SK-N-SH (cell line): ENCODE measurements at regions not wholly inside any gene's neighbourhood (a gene's known extent, or its start where the extent isn't known, plus 50 kb on each side); places are given as distances from the start of the nearest gene placed in this dataset.

ENCODE experiments used
- CTCF ChIA-PET: fragments of 300-600, 350-600 bp; formaldehyde crosslinking; extraction: SDS; loops from one replicate; lab custom pipeline; 2021; lab: Yijun Ruan, JAX
- POLR2A ChIA-PET: fragments of 350-600 bp; sonication (Branson Sonifier 250); formaldehyde crosslinking; extraction: SDS; loops from one replicate; lab custom pipeline; 2020; ENCODE audit warnings: antibody characterized with exemption, inconsistent platforms; lab: Yijun Ruan, JAX
- DNase-seq: peaks from one replicate; pipeline ENCODE4 v3.0.0; 2012
- H2AFZ ChIP-seq: fragments of 200-600 bp; sonication (generic); 2 replicates; pipeline ENCODE4 v1.8.1; 2016; ENCODE audit warnings: antibody characterized with exemption, mild to moderate bottlenecking, low read depth
- H3F3A ChIP-seq: fragments of 200-600 bp; sonication (generic); replicated peaks from 2 replicates; pipeline ENCODE3; 2016; ENCODE audit warnings: antibody characterized with exemption, mild to moderate bottlenecking; ENCODE audit not compliant: insufficient read depth
- H3K27ac ChIP-seq, 2 experiments: fragments of 200-500 bp in 1 of 2; fragments of 200-600 bp in 1 of 2; sonication (Bioruptor generic) in 1 of 2; sonication (generic), shearing (Covaris generic) in 1 of 2; 2 replicates each; pipeline versions ENCODE4 v1.5.1 to v1.6.1; 2014 to 2016; ENCODE audit warnings: low read depth in 2 of 2, inconsistent platforms in 1 of 2, low read length in 1 of 2, mild to moderate bottlenecking in 1 of 2, mixed read lengths in 1 of 2
- H3K27me3 ChIP-seq: fragments of 200-600 bp; sonication (generic), shearing (Covaris generic); 2 replicates; pipeline ENCODE4 v1.6.1; 2016; ENCODE audit warnings: mixed run types; ENCODE audit not compliant: insufficient read depth
- H3K36me3 ChIP-seq, 2 experiments: fragments of 200-500 bp in 1 of 2; fragments of 200-600 bp in 1 of 2; sonication (Bioruptor generic) in 1 of 2; sonication (generic) in 1 of 2; replicated peaks in 1 of 2; 2 replicates each; pipeline versions ENCODE3 to v1.5.1; 2014 to 2016; ENCODE audit warnings: low read length in 1 of 2, mild to moderate bottlenecking in 1 of 2; ENCODE audit not compliant: insufficient read depth in 2 of 2, control insufficient read depth in 1 of 2
- H3K4me1 ChIP-seq, 2 experiments: fragments of 200-500 bp in 1 of 2; fragments of 200-600 bp in 1 of 2; sonication (Bioruptor generic) in 1 of 2; sonication (generic), shearing (Covaris generic) in 1 of 2; 2 replicates each; pipeline versions ENCODE4 v1.5.1 to v1.6.1; 2014 to 2016; ENCODE audit warnings: low read depth in 1 of 2, low read length in 1 of 2, mixed run types in 1 of 2; ENCODE audit not compliant: insufficient read depth in 2 of 2, control insufficient read depth in 1 of 2
- H3K4me2 ChIP-seq: fragments of 200-600 bp; sonication (generic), shearing (Covaris generic); 2 replicates; pipeline ENCODE4 v1.6.1; 2017; ENCODE audit warnings: mixed run types
- H3K4me3 ChIP-seq, 2 experiments: fragments of 200-500 bp in 1 of 2; fragments of 200-600 bp in 1 of 2; sonication (Bioruptor generic) in 1 of 2; sonication (generic), shearing (Covaris generic) in 1 of 2; 2 replicates each; pipeline versions ENCODE4 v1.5.1 to v1.8.1; 2014 to 2016; ENCODE audit warnings: low read depth in 2 of 2, inconsistent platforms in 1 of 2, low read length in 1 of 2, mild to moderate bottlenecking in 1 of 2, mixed read lengths in 1 of 2, moderate library complexity in 1 of 2
- H3K79me2 ChIP-seq: fragments of 200-600 bp; sonication (generic); 2 replicates; pipeline ENCODE4 v1.8.1; 2017; ENCODE audit warnings: mild to moderate bottlenecking; ENCODE audit not compliant: insufficient read depth
- H3K9ac ChIP-seq: fragments of 200-600 bp; sonication (generic); 2 replicates; pipeline ENCODE4 v1.6.1; 2017; ENCODE audit warnings: mixed run types
- H3K9me2 ChIP-seq: fragments of 200-600 bp; sonication (generic); 2 replicates; pipeline ENCODE4 v1.6.1; 2017; ENCODE audit warnings: mixed run types
- H3K9me3 ChIP-seq: fragments of 200-600 bp; sonication (generic); 2 replicates; pipeline ENCODE4 v1.6.1; 2017; ENCODE audit warnings: mixed run types, mild to moderate bottlenecking, moderate library complexity
- H4K20me1 ChIP-seq: fragments of 200-600 bp; sonication (generic); 2 replicates; pipeline ENCODE4 v1.6.1; 2017; ENCODE audit warnings: mild to moderate bottlenecking, mixed run types; ENCODE audit not compliant: insufficient read depth
- ELF1 ChIP-seq: IDR thresholded peaks from 2 replicates; pipeline ENCODE4 v1.4.0; 2012
- FOSL2 ChIP-seq: IDR thresholded peaks from 2 replicates; pipeline ENCODE4 v1.4.0; 2012; ENCODE audit warnings: low read depth, mild to moderate bottlenecking, moderate library complexity, borderline replicate concordance
- FOXJ3 ChIP-seq: sonication (generic); formaldehyde crosslinking; IDR thresholded peaks from 2 replicates; pipeline ENCODE4 v1.5.1; 2020; ENCODE audit warnings: mild to moderate bottlenecking, missing genetic modification reagents
- FOXM1 ChIP-seq: IDR thresholded peaks from 2 replicates; pipeline ENCODE4 v1.4.0; 2012; ENCODE audit warnings: low read depth, mild to moderate bottlenecking
- GATA2 ChIP-seq: sonication (generic); formaldehyde crosslinking; IDR thresholded peaks from 2 replicates; pipeline ENCODE4 v1.5.0; 2020; ENCODE audit warnings: mild to moderate bottlenecking, missing genetic modification reagents
- JUND ChIP-seq: IDR thresholded peaks from 2 replicates; pipeline ENCODE4 v1.4.0; 2012
- MXI1 ChIP-seq: IDR thresholded peaks from 2 replicates; pipeline ENCODE4 v1.6.1; 2012; ENCODE audit warnings: mild to moderate bottlenecking, low read depth, low read length, improper control_type of control experiment
- NFIC ChIP-seq: IDR thresholded peaks from 2 replicates; pipeline ENCODE4 v1.4.0; 2012; ENCODE audit warnings: borderline replicate concordance
- NRF1 ChIP-seq: IDR thresholded peaks from 2 replicates; pipeline ENCODE4 v1.6.1; 2012; ENCODE audit warnings: low read depth, mild to moderate bottlenecking, low read length
- POLR2AphosphoS5 ChIP-seq: IDR thresholded peaks from 2 replicates; pipeline ENCODE4 v1.6.1; 2012; ENCODE audit warnings: low read depth, low read length
- RAD21 ChIP-seq: IDR thresholded peaks from 2 replicates; pipeline ENCODE4 v1.6.1; 2012; ENCODE audit warnings: mild to moderate bottlenecking, low read length
- RFX5 ChIP-seq: IDR thresholded peaks from 2 replicates; pipeline ENCODE4 v1.6.1; 2012; ENCODE audit warnings: mild to moderate bottlenecking, improper control_type of control experiment, low read length
- SIN3A ChIP-seq: IDR thresholded peaks from 2 replicates; pipeline ENCODE4 v1.6.1; 2012; ENCODE audit warnings: low read depth, mild to moderate bottlenecking, low read length, moderate library complexity, borderline replicate concordance
- TAF1 ChIP-seq: IDR thresholded peaks from 2 replicates; pipeline ENCODE4 v1.6.1; 2012; ENCODE audit warnings: low read depth, mild to moderate bottlenecking, low read length, moderate library complexity, borderline replicate concordance
- TEAD4 ChIP-seq: IDR thresholded peaks from 2 replicates; pipeline ENCODE4 v1.4.0; 2012; ENCODE audit warnings: mild to moderate bottlenecking, borderline replicate concordance; ENCODE audit not compliant: insufficient read depth
- WGBS: methylation state at CpG from one replicate; pipeline ENCODE4 v1.1.6; 2017; ENCODE audit warnings: low lambda C conversion rate; 5-methylcytosine and 5-hydroxymethylcytosine counted together
- TF ChIP-seq, protein P1 (sequence below): IDR thresholded peaks from 2 replicates; pipeline ENCODE4 v1.6.1; 2012; ENCODE audit warnings: mild to moderate bottlenecking, low read depth, low read length, moderate library complexity
- TF ChIP-seq, protein P2 (sequence below): fragments of 200-600 bp; sonication (generic); IDR thresholded peaks from 2 replicates; pipeline ENCODE4 v1.6.1; 2017; ENCODE audit warnings: antibody characterized with exemption, mild to moderate bottlenecking, moderate library complexity
- TF ChIP-seq, protein P3 (sequence below): fragments of 150-350 bp; IDR thresholded peaks from 2 replicates; pipeline ENCODE4 v1.6.1; 2016; ENCODE audit warnings: mild to moderate bottlenecking, low read depth, low read length
- TF ChIP-seq, protein P4 (sequence below): IDR thresholded peaks from 2 replicates; pipeline ENCODE4 v1.4.0; 2012; ENCODE audit warnings: low read depth, borderline replicate concordance

DNA sequence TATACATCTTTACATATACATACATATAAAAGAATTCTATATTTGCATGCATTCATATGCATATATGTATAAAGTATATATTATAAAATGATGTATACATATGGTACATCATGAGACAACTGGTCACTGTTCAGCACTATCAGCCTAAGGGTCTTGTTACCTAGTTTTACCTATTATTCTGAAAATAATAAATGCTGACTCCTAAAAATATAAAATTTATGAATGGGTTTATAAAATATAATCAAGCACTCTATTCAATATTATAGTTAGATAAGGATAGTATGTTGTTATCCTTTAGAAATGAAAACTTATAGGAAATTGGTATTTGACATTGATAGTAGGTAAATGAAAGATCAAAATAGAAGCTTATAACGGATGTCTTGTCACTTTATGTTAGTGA lies 324.2 kb downstream of the GBA3 start:
- POLR2A ChIA-PET = no interaction called here
- CTCF ChIA-PET = no interaction called here
- Histone ChIP-seq H3K36me3 (no peaks in the 10 kb centered on the region), H3K4me2 (no peak overlapping the region), H2AFZ (no peak overlapping the region), H3K9ac (no peak overlapping the region), H3K79me2 (no peaks in the 10 kb centered on the region), H3K27ac (no peak overlapping the region), H3F3A (no peaks in the 10 kb centered on the region), H4K20me1 (no peaks in the 10 kb centered on the region), H3K27me3 (no peaks in the 10 kb centered on the region), H3K4me1 (no peaks in the 10 kb centered on the region), H3K9me2 (no peaks in the 10 kb centered on the region), H3K9me3 (no peaks in the 10 kb centered on the region), H3K4me3 (no peak overlapping the region)
- no peak for TF ChIP-seq FOSL2
- TF ChIP-seq, protein P1, sequence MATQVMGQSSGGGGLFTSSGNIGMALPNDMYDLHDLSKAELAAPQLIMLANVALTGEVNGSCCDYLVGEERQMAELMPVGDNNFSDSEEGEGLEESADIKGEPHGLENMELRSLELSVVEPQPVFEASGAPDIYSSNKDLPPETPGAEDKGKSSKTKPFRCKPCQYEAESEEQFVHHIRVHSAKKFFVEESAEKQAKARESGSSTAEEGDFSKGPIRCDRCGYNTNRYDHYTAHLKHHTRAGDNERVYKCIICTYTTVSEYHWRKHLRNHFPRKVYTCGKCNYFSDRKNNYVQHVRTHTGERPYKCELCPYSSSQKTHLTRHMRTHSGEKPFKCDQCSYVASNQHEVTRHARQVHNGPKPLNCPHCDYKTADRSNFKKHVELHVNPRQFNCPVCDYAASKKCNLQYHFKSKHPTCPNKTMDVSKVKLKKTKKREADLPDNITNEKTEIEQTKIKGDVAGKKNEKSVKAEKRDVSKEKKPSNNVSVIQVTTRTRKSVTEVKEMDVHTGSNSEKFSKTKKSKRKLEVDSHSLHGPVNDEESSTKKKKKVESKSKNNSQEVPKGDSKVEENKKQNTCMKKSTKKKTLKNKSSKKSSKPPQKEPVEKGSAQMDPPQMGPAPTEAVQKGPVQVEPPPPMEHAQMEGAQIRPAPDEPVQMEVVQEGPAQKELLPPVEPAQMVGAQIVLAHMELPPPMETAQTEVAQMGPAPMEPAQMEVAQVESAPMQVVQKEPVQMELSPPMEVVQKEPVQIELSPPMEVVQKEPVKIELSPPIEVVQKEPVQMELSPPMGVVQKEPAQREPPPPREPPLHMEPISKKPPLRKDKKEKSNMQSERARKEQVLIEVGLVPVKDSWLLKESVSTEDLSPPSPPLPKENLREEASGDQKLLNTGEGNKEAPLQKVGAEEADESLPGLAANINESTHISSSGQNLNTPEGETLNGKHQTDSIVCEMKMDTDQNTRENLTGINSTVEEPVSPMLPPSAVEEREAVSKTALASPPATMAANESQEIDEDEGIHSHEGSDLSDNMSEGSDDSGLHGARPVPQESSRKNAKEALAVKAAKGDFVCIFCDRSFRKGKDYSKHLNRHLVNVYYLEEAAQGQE = no peak
- TF ChIP-seq RFX5 = no peak
- no peak for TF ChIP-seq FOXJ3 (CRISPR knock-in tag)
- no peak for TF ChIP-seq MXI1
- no peak for TF ChIP-seq POLR2AphosphoS5
- no peak for TF ChIP-seq TEAD4
- TF ChIP-seq TAF1 = no peak
- no peak for TF ChIP-seq JUND
- TF ChIP-seq NFIC = no peak
- no peak for TF ChIP-seq GATA2
- no peak for TF ChIP-seq RAD21
- TF ChIP-seq SIN3A = no peak
- TF ChIP-seq, protein P2, sequence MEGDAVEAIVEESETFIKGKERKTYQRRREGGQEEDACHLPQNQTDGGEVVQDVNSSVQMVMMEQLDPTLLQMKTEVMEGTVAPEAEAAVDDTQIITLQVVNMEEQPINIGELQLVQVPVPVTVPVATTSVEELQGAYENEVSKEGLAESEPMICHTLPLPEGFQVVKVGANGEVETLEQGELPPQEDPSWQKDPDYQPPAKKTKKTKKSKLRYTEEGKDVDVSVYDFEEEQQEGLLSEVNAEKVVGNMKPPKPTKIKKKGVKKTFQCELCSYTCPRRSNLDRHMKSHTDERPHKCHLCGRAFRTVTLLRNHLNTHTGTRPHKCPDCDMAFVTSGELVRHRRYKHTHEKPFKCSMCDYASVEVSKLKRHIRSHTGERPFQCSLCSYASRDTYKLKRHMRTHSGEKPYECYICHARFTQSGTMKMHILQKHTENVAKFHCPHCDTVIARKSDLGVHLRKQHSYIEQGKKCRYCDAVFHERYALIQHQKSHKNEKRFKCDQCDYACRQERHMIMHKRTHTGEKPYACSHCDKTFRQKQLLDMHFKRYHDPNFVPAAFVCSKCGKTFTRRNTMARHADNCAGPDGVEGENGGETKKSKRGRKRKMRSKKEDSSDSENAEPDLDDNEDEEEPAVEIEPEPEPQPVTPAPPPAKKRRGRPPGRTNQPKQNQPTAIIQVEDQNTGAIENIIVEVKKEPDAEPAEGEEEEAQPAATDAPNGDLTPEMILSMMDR = no peak
- WGBS = 12% methylated on average over 1 of the region's 1 CpG
- no peak for DNase-seq

DNA sequence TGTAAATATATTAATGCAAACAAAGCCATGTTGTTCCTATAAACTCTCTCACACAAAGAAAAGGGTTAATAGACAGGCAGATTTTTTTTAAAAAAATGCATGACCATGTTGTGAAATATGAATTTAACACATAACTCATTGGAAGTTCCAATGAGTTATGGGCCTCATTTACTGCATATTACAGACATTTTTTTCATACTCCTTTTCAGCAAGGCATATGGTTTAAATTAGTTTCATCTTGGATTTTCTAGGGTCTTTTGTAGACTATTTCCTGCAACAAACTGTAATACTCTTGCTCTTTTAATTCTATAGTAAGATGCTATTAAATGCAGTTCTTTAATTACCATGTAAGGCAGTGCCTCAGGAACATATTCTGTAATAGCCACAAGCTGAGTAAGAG lies 323.1 kb downstream of the GBA3 start:
- POLR2A ChIA-PET = no interaction called here
- TF ChIP-seq, protein P2 = no peak
- TF ChIP-seq TAF1 (no peak), FOXJ3 (CRISPR knock-in tag) (no peak), NRF1 (no peak), RAD21 (no peak), NFIC (no peak), MXI1 (no peak), TEAD4 (no peak), ELF1 (no peak), FOXM1 (no peak)
- TF ChIP-seq, protein P3, sequence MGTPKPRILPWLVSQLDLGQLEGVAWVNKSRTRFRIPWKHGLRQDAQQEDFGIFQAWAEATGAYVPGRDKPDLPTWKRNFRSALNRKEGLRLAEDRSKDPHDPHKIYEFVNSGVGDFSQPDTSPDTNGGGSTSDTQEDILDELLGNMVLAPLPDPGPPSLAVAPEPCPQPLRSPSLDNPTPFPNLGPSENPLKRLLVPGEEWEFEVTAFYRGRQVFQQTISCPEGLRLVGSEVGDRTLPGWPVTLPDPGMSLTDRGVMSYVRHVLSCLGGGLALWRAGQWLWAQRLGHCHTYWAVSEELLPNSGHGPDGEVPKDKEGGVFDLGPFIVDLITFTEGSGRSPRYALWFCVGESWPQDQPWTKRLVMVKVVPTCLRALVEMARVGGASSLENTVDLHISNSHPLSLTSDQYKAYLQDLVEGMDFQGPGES = no peak
- TF ChIP-seq, protein P4, sequence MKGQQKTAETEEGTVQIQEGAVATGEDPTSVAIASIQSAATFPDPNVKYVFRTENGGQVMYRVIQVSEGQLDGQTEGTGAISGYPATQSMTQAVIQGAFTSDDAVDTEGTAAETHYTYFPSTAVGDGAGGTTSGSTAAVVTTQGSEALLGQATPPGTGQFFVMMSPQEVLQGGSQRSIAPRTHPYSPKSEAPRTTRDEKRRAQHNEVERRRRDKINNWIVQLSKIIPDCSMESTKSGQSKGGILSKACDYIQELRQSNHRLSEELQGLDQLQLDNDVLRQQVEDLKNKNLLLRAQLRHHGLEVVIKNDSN = no peak

More for the DNA sequence above, 323.1 kb downstream of the GBA3 start:
- no peak overlapping the region for H3K4me3 ChIP-seq
- no peak overlapping the region for H3K9ac ChIP-seq
- CTCF ChIA-PET = no interaction called here
- H2AFZ ChIP-seq = no peak overlapping the region
- H3K9me2 ChIP-seq = no peaks in the 10 kb centered on the region
- H3K27me3 ChIP-seq = no peaks in the 10 kb centered on the region
- no peaks in the 10 kb centered on the region for H4K20me1 ChIP-seq
- no peaks in the 10 kb centered on the region for H3K79me2 ChIP-seq
- no peaks in the 10 kb centered on the region for H3F3A ChIP-seq
- H3K4me1 ChIP-seq = no peaks in the 10 kb centered on the region
- H3K4me2 ChIP-seq = no peak overlapping the region
- no peaks in the 10 kb centered on the region for H3K9me3 ChIP-seq
- H3K27ac ChIP-seq = no peak overlapping the region
- no peaks in the 10 kb centered on the region for H3K36me3 ChIP-seq
- no peak for DNase-seq
